Vagina (tissue), 2 donors: ENCODE measurements at regions not wholly inside any gene's neighbourhood (a gene's known extent, or its start where the extent isn't known, plus 50 kb on each side); places are given as distances from the start of the nearest gene placed in this dataset.

Source experiments
- DNase-seq, 2 donors: peaks; one replicate each; pipeline ENCODE4 v3.0.0-alpha.2; 2017; ENCODE audit errors: extremely low spot score in 2 of 2
- H3K27ac ChIP-seq: fragments of 200-600 bp; sonication (generic); one replicate; pipeline ENCODE4 v1.5.1; 2019
- H3K27me3 ChIP-seq: fragments of 200-600 bp; sonication (generic); one replicate; pipeline ENCODE4 v1.5.1; 2019
- H3K36me3 ChIP-seq, 2 donors: fragments of 200-600 bp; sonication (generic); one replicate each; pipeline ENCODE4 v1.5.1; 2017 to 2019
- H3K4me1 ChIP-seq: fragments of 200-600 bp; sonication (generic); one replicate; pipeline ENCODE4 v1.5.1; 2019
- H3K4me3 ChIP-seq, 2 donors: fragments of 200-600 bp; sonication (generic); 1 replicate in 1 of 2; 2 replicates in 1 of 2; pipeline ENCODE4 v1.5.1; 2016 to 2019
- H3K9me3 ChIP-seq: fragments of 200-600 bp; sonication (generic); one replicate; pipeline ENCODE4 v1.5.1; 2019
- POLR2A ChIP-seq, 2 donors: fragments of 450-650 bp; IDR thresholded peaks; one replicate each; pipeline ENCODE4 v1.6.1; 2017; ENCODE audit warnings: antibody characterized with exemption in 2 of 2, mild to moderate bottlenecking in 2 of 2, moderate library complexity in 2 of 2
- POLR2AphosphoS5 ChIP-seq, 2 donors: sonication (generic); formaldehyde crosslinking; IDR thresholded peaks; one replicate each; pipeline ENCODE4 v1.9.0; 2017; ENCODE audit warnings: antibody characterized with exemption in 2 of 2, mild to moderate bottlenecking in 2 of 2, low read depth in 1 of 2; ENCODE audit not compliant: insufficient read depth in 1 of 2
- intact Hi-C: fragments of 100-400 bp; cut with DNase I; formaldehyde crosslinking; loops from one replicate; pipeline ENCODE4 v1.15.1; 2023
- TF ChIP-seq, protein P1 (sequence below), 3 experiments: fragments of 450-650 bp in 2 of 3; fragments of 200-600 bp in 1 of 3; sonication (generic) in 1 of 3; IDR thresholded peaks; one replicate each; pipeline ENCODE4 v1.5.1; 2017 to 2019; ENCODE audit warnings: antibody characterized with exemption in 3 of 3, mild to moderate bottlenecking in 2 of 3, moderate library complexity in 2 of 3

- DNase-seq: peak in 1 of 2 donors; percentile 79
- no peak overlapping the region for H3K4me3 ChIP-seq
- H3K4me1 ChIP-seq: no peaks in the 10 kb centered on the region
- intact Hi-C loops: no loop called here
- H3K27me3 ChIP-seq: no peaks in the 10 kb centered on the region
- no peak overlapping the region for H3K27ac ChIP-seq
- no peaks in the 10 kb centered on the region for H3K9me3 ChIP-seq
- no peaks in the 10 kb centered on the region for H3K36me3 ChIP-seq
- TF ChIP-seq, protein P1, sequence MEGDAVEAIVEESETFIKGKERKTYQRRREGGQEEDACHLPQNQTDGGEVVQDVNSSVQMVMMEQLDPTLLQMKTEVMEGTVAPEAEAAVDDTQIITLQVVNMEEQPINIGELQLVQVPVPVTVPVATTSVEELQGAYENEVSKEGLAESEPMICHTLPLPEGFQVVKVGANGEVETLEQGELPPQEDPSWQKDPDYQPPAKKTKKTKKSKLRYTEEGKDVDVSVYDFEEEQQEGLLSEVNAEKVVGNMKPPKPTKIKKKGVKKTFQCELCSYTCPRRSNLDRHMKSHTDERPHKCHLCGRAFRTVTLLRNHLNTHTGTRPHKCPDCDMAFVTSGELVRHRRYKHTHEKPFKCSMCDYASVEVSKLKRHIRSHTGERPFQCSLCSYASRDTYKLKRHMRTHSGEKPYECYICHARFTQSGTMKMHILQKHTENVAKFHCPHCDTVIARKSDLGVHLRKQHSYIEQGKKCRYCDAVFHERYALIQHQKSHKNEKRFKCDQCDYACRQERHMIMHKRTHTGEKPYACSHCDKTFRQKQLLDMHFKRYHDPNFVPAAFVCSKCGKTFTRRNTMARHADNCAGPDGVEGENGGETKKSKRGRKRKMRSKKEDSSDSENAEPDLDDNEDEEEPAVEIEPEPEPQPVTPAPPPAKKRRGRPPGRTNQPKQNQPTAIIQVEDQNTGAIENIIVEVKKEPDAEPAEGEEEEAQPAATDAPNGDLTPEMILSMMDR (IDR thresholded peaks at IDR 0.05): no peak
- no peak for TF ChIP-seq POLR2AphosphoS5 (IDR thresholded peaks at IDR 0.05; ENCODE audit: insufficient read depth in 1 of 2, low read depth in 1 of 2)
- no peak for TF ChIP-seq POLR2A (IDR thresholded peaks at IDR 0.05)
These were observed 247.2 kb downstream of the KIF4B start for GRCh38 chr5:155260798-155261197.

GRCh38 chr5:155263381-155263780 lies 249.8 kb downstream of the KIF4B start:
- Histone ChIP-seq H3K27me3 (no peaks in the 10 kb centered on the region), H3K27ac (no peak overlapping the region), H3K4me1 (no peaks in the 10 kb centered on the region), H3K9me3 (no peaks in the 10 kb centered on the region), H3K36me3 (no peaks in the 10 kb centered on the region), H3K4me3 (no peak overlapping the region)
- DNase-seq: no peak
- intact Hi-C loops: no loop called here
- TF ChIP-seq, protein P1 (IDR thresholded peaks at IDR 0.05): no peak
- TF ChIP-seq POLR2AphosphoS5 (IDR thresholded peaks at IDR 0.05; ENCODE audit: insufficient read depth in 1 of 2, low read depth in 1 of 2): no peak
- no peak for TF ChIP-seq POLR2A (IDR thresholded peaks at IDR 0.05)

GRCh38 chr5:155264809-155265208 lies 251.3 kb downstream of the KIF4B start:
- no peak for DNase-seq
- H3K9me3 ChIP-seq: no peaks in the 10 kb centered on the region
- H3K27me3 ChIP-seq: no peaks in the 10 kb centered on the region
- no peaks in the 10 kb centered on the region for H3K4me1 ChIP-seq
- intact Hi-C loops: no loop called here
- no peak overlapping the region for H3K27ac ChIP-seq
- H3K36me3 ChIP-seq: no peaks in the 10 kb centered on the region
- no peak overlapping the region for H3K4me3 ChIP-seq
- TF ChIP-seq, protein P1 (IDR thresholded peaks at IDR 0.05): no peak
- TF ChIP-seq POLR2A (IDR thresholded peaks at IDR 0.05) (no peak), POLR2AphosphoS5 (IDR thresholded peaks at IDR 0.05; ENCODE audit: insufficient read depth in 1 of 2, low read depth in 1 of 2) (no peak)

DNA sequence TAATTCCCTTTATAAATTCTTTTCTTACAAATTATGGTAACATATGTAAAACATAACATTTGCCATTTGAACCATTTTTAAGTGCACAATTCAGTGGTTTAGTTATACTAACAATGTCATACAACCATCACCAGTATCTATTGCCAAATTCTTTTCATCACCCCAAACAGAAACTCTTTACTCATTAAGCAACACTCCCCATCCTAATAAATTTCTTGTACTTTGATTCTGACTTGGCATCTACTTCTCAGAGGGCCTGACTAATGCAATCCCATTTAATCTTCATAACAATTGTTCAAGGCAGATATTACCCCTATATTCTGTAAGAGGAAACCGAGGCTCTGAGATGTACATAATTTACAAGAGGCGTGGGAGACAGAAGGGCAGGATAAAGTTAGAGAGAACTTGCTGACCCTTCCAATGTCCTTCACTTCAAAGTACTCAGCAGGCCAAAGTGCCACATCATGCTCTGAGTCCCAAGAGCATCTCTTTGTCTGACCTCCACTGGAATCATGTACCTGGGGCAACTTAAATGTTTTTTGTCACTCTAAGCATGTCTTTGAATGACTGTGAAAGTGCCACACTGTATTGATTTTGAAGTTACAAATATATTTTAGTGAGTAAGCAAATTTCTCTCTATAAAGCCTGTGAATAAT lies 255.3 kb downstream of the KIF4B start:
- intact Hi-C loops: no loop called here
- no peak for TF ChIP-seq POLR2A (IDR thresholded peaks at IDR 0.05)
- TF ChIP-seq, protein P1 (IDR thresholded peaks at IDR 0.05): no peak
- TF ChIP-seq POLR2AphosphoS5 (IDR thresholded peaks at IDR 0.05; ENCODE audit: insufficient read depth in 1 of 2, low read depth in 1 of 2): no peak
- H3K27me3 ChIP-seq: no peaks in the 10 kb centered on the region

DNA sequence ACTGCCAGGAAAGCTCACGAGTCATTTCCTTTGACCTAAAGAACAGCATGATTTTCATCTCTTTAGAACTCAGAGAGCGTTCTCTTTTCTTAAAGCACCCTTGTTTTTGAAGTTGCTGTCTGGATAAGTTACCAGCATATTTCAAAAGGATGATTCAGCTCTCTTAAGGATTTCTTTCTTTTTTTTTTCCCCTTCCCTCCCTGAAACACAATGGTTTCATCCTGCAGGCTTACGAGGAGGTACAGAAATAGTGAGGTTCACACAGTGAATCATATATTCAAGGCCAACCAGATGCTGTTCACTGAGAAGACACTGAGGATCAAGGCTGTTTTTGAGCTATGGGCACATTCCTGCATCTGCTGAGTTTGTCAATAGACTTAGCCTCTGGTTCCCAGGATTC lies 257.2 kb downstream of the KIF4B start:
- Histone ChIP-seq H3K4me3 (no peak overlapping the region), H3K36me3 (no peaks in the 10 kb centered on the region), H3K9me3 (no peaks in the 10 kb centered on the region), H3K27me3 (no peaks in the 10 kb centered on the region), H3K4me1 (no peaks in the 10 kb centered on the region), H3K27ac (no peak overlapping the region)
- no peak for DNase-seq
- TF ChIP-seq POLR2A (IDR thresholded peaks at IDR 0.05) (no peak), POLR2AphosphoS5 (IDR thresholded peaks at IDR 0.05; ENCODE audit: insufficient read depth in 1 of 2, low read depth in 1 of 2) (no peak)
- TF ChIP-seq, protein P1 (IDR thresholded peaks at IDR 0.05): no peak
- intact Hi-C loops: no loop called here

More for the DNA sequence above, 255.3 kb downstream of the KIF4B start:
- no peak for DNase-seq
- Histone ChIP-seq H3K9me3 (no peaks in the 10 kb centered on the region), H3K27ac (no peak overlapping the region), H3K4me3 (no peak overlapping the region), H3K36me3 (no peaks in the 10 kb centered on the region), H3K4me1 (no peaks in the 10 kb centered on the region)
